GM12878 (cell line): ENCODE measurements at regions not wholly inside any gene's neighbourhood (a gene's known extent, or its start where the extent isn't known, plus 50 kb on each side); places are given as distances from the start of the nearest gene placed in this dataset.
A peak's percentile ranks its signal among the peaks of the same experiment; 100 is the strongest.

ENCODE experiments used
- BACH1 ChIP-seq: fragments of 450-650 bp; IDR thresholded peaks from 2 replicates; pipeline ENCODE4 v1.6.1; 2017; ENCODE audit warnings: mild to moderate bottlenecking, borderline replicate concordance
- BRCA1 ChIP-seq: IDR thresholded peaks from 2 replicates; pipeline ENCODE4 v1.6.1; 2011; ENCODE audit warnings: low read depth, low read length, improper control_type of control experiment
- CEBPB ChIP-seq, 2 experiments: fragments of 150-350 bp in 1 of 2; IDR thresholded peaks; 2 replicates each; pipeline ENCODE4 v1.6.1; 2012 to 2014; ENCODE audit warnings: low read depth in 2 of 2, low read length in 2 of 2, borderline replicate concordance in 1 of 2, inconsistent platforms in 1 of 2
- EGR1 ChIP-seq, 2 experiments: IDR thresholded peaks; 1 replicate in 1 of 2; 2 replicates in 1 of 2; pipeline ENCODE4 v1.6.1; 2011 to 2012; ENCODE audit warnings: low read depth in 2 of 2, low read length in 2 of 2, borderline replicate concordance in 1 of 2, mild to moderate bottlenecking in 1 of 2, moderate library complexity in 1 of 2
- GABPA ChIP-seq: IDR thresholded peaks from 2 replicates; pipeline ENCODE4 v1.6.1; 2014; ENCODE audit warnings: antibody characterized with exemption, low read depth, mild to moderate bottlenecking, inconsistent platforms
- MEF2A ChIP-seq: IDR thresholded peaks from 2 replicates; pipeline ENCODE4 v1.6.1; 2011; ENCODE audit warnings: low read depth, mild to moderate bottlenecking, low read length, moderate library complexity; ENCODE audit not compliant: insufficient read depth
- NFIC ChIP-seq: IDR thresholded peaks from 2 replicates; pipeline ENCODE4 v1.6.1; 2012; ENCODE audit warnings: low read depth, mild to moderate bottlenecking, inconsistent platforms, low read length, moderate library complexity
- NR2C2 ChIP-seq: IDR thresholded peaks from 2 replicates; pipeline ENCODE4 v1.6.1; 2011; ENCODE audit warnings: borderline replicate concordance, low read depth; ENCODE audit not compliant: control insufficient read depth, insufficient read length
- PAX8 ChIP-seq: fragments of 450-650 bp; IDR thresholded peaks from 2 replicates; pipeline ENCODE4 v1.6.1; 2017; ENCODE audit warnings: mild to moderate bottlenecking, moderate library complexity
- POLR2AphosphoS5 ChIP-seq: IDR thresholded peaks from 2 replicates; pipeline ENCODE4 v1.6.1; 2011; ENCODE audit warnings: mild to moderate bottlenecking, low read length, inconsistent platforms
- RBBP5 ChIP-seq: fragments of 200-600 bp; sonication (generic); conservative IDR thresholded peaks from 2 replicates; pipeline ENCODE4 v1.6.1; 2016
- RELA ChIP-seq: fragments of 450-650 bp; IDR thresholded peaks from 2 replicates; pipeline ENCODE4 v1.8.0; 2014; ENCODE audit warnings: borderline replicate concordance; ENCODE audit not compliant: partially characterized antibody
- RFX5 ChIP-seq: IDR thresholded peaks from 2 replicates; pipeline ENCODE4 v1.6.1; 2011; ENCODE audit warnings: low read depth, low read length, improper control_type of control experiment
- SMC3 ChIP-seq: IDR thresholded peaks from 2 replicates; pipeline ENCODE4 v1.6.1; 2011; ENCODE audit warnings: low read length, improper control_type of control experiment, borderline replicate concordance
- SPI1 ChIP-seq: IDR thresholded peaks from 2 replicates; pipeline ENCODE4 v1.6.1; 2011; ENCODE audit warnings: low read depth, mild to moderate bottlenecking, low read length, moderate library complexity, borderline replicate concordance; ENCODE audit not compliant: insufficient read depth
- SREBF2 ChIP-seq: IDR thresholded peaks from 2 replicates; pipeline ENCODE4 v1.6.1; 2012; ENCODE audit warnings: mild to moderate bottlenecking, low read length
- YBX1 ChIP-seq: fragments of 450-650 bp; IDR thresholded peaks from 2 replicates; pipeline ENCODE4 v1.6.1; 2016; ENCODE audit warnings: antibody characterized with exemption
- TF ChIP-seq, protein P1 (sequence below): fragments of 450-650 bp; IDR thresholded peaks from 2 replicates; pipeline ENCODE4 v1.6.1; 2016; ENCODE audit warnings: mild to moderate bottlenecking, moderate library complexity, borderline replicate concordance
- TF ChIP-seq, protein P2 (sequence below): IDR thresholded peaks from 2 replicates; pipeline ENCODE4 v1.6.1; 2012; ENCODE audit warnings: mild to moderate bottlenecking, low read depth, low read length
- TF ChIP-seq, protein P3 (sequence below): fragments of 450-650 bp; IDR thresholded peaks from 2 replicates; pipeline ENCODE4 v1.6.1; 2016; ENCODE audit warnings: mild to moderate bottlenecking
- TF ChIP-seq, protein P4 (sequence below): IDR thresholded peaks from 2 replicates; pipeline ENCODE4 v1.6.1; 2012; ENCODE audit warnings: low read depth, low read length, improper control_type of control experiment

DNA sequence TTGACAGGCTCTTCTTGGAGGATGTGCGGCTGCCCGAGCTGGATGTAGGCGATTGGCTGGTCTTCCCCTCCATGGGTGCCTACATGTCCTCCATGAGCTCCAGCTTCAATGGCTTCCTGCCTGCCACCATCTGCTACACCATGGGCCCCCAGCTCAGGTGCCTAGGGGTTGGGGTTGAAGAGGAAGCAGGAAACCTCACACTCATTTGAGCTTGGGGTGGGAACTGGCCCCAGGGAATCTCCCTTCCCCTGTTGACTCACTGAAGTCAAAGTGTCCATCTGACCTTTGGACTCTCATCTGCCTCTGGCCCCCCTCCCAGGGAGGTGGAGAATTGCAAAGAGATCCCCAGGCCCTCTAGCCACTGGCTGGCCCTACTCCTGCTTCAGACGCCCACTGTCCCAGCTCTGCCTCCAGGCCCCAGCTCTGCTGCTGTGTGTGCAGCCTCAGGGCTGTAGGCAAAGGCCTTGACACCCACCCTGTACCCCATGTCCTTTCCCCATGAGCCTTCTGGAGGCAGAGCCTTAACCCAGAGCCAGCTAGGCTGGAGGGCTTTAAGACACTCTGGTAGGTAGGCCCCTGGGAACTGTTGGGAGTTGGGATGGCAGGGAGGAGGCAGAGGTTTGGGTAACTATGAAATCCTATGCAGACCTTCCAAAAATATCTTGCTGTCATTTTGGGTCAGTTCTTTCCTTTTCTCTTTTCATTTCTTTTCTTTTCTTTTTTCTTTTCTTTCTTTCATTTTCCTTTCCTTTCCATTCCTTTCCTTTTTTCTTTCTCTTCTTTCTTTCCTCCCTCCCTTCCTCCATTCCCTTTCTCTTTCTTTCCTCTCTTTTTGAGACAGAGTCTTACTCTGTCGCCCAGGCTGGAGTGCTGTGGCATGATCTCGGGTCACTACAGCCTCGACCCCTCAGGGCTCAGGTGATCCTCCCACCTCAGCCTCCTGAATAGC lies 66.9 kb upstream of the TINAGL1 start (continued):
- TF ChIP-seq, protein P1, sequence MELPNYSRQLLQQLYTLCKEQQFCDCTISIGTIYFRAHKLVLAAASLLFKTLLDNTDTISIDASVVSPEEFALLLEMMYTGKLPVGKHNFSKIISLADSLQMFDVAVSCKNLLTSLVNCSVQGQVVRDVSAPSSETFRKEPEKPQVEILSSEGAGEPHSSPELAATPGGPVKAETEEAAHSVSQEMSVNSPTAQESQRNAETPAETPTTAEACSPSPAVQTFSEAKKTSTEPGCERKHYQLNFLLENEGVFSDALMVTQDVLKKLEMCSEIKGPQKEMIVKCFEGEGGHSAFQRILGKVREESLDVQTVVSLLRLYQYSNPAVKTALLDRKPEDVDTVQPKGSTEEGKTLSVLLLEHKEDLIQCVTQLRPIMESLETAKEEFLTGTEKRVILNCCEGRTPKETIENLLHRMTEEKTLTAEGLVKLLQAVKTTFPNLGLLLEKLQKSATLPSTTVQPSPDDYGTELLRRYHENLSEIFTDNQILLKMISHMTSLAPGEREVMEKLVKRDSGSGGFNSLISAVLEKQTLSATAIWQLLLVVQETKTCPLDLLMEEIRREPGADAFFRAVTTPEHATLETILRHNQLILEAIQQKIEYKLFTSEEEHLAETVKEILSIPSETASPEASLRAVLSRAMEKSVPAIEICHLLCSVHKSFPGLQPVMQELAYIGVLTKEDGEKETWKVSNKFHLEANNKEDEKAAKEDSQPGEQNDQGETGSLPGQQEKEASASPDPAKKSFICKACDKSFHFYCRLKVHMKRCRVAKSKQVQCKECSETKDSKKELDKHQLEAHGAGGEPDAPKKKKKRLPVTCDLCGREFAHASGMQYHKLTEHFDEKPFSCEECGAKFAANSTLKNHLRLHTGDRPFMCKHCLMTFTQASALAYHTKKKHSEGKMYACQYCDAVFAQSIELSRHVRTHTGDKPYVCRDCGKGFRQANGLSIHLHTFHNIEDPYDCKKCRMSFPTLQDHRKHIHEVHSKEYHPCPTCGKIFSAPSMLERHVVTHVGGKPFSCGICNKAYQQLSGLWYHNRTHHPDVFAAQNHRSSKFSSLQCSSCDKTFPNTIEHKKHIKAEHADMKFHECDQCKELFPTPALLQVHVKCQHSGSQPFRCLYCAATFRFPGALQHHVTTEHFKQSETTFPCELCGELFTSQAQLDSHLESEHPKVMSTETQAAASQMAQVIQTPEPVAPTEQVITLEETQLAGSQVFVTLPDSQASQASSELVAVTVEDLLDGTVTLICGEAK: no peak
- TF ChIP-seq NFIC (no peak), MEF2A (no peak; the same call in 1 of the 2 replicates), EGR1 (IDR thresholded peaks at IDR 0.05; ENCODE audit: borderline replicate concordance in 1 of 2, low read depth in 2 of 2, low read length in 2 of 2) (no peak), CEBPB (IDR thresholded peaks at IDR 0.05; ENCODE audit: borderline replicate concordance in 1 of 2, low read depth in 2 of 2, low read length in 2 of 2) (no peak), YBX1 (0 out of 2 replicates have a peak, but pooled peaks have one; percentile 80), RBBP5 (no peak), SPI1 (peak; percentile 57), RELA (no peak), GABPA (no peak), SMC3 (no peak), SREBF2 (no peak), PAX8 (no peak), RFX5 (no peak), POLR2AphosphoS5 (no peak), BRCA1 (no peak), NR2C2 (no peak), BACH1 (peak; percentile 88; the same call in 1 of the 2 replicates)
- TF ChIP-seq, protein P2, sequence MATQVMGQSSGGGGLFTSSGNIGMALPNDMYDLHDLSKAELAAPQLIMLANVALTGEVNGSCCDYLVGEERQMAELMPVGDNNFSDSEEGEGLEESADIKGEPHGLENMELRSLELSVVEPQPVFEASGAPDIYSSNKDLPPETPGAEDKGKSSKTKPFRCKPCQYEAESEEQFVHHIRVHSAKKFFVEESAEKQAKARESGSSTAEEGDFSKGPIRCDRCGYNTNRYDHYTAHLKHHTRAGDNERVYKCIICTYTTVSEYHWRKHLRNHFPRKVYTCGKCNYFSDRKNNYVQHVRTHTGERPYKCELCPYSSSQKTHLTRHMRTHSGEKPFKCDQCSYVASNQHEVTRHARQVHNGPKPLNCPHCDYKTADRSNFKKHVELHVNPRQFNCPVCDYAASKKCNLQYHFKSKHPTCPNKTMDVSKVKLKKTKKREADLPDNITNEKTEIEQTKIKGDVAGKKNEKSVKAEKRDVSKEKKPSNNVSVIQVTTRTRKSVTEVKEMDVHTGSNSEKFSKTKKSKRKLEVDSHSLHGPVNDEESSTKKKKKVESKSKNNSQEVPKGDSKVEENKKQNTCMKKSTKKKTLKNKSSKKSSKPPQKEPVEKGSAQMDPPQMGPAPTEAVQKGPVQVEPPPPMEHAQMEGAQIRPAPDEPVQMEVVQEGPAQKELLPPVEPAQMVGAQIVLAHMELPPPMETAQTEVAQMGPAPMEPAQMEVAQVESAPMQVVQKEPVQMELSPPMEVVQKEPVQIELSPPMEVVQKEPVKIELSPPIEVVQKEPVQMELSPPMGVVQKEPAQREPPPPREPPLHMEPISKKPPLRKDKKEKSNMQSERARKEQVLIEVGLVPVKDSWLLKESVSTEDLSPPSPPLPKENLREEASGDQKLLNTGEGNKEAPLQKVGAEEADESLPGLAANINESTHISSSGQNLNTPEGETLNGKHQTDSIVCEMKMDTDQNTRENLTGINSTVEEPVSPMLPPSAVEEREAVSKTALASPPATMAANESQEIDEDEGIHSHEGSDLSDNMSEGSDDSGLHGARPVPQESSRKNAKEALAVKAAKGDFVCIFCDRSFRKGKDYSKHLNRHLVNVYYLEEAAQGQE: no peak
- TF ChIP-seq, protein P3, sequence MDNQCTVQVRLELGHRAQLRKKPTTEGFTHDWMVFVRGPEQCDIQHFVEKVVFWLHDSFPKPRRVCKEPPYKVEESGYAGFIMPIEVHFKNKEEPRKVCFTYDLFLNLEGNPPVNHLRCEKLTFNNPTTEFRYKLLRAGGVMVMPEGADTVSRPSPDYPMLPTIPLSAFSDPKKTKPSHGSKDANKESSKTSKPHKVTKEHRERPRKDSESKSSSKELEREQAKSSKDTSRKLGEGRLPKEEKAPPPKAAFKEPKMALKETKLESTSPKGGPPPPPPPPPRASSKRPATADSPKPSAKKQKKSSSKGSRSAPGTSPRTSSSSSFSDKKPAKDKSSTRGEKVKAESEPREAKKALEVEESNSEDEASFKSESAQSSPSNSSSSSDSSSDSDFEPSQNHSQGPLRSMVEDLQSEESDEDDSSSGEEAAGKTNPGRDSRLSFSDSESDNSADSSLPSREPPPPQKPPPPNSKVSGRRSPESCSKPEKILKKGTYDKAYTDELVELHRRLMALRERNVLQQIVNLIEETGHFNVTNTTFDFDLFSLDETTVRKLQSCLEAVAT: peak; percentile 78
- TF ChIP-seq, protein P4, sequence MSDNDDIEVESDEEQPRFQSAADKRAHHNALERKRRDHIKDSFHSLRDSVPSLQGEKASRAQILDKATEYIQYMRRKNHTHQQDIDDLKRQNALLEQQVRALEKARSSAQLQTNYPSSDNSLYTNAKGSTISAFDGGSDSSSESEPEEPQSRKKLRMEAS: peak; percentile 22; the same call in 1 of the 2 replicates
